ENCODE measurements at regions not wholly inside any gene's neighbourhood (a gene's known extent, or its start where the extent isn't known, plus 50 kb on each side); places are given as distances from the start of the nearest gene placed in this dataset.

GRCh38 chr3:74265069-74265468 is 349.4 kb downstream of the CNTN3 start:
- TF ChIP-seq CTCF (IDR thresholded peaks at IDR 0.05; ENCODE audit: low read length) (no peak), EZH2 (IDR thresholded peaks at IDR 0.05; ENCODE audit: borderline replicate concordance, low read length) (no peak)
